NCI-H226 (cell line): ENCODE measurements at regions not wholly inside any gene's neighbourhood (a gene's known extent, or its start where the extent isn't known, plus 50 kb on each side); places are given as distances from the start of the nearest gene placed in this dataset.

ENCODE experiments used
- DNase-seq: peaks from one replicate; pipeline ENCODE4 v3.0.0-alpha.2; 2015

- no peak for DNase-seq
Observed at GRCh38 chr4:127139788-127140286, 492.9 kb upstream of the INTU start.

- no peak for DNase-seq
Observed at GRCh38 chr4:127140306-127140705, 492.5 kb upstream of the INTU start.

GRCh38 chr4:127141856-127142255 is 490.9 kb upstream of the INTU start:
- no peak for DNase-seq

- peak; percentile 51 for DNase-seq
Observed at GRCh38 chr4:127143460-127144195, 489.1 kb upstream of the INTU start.

GRCh38 chr4:127145006-127145540 is 487.7 kb upstream of the INTU start:
- DNase-seq = no peak

GRCh38 chr4:127148165-127148564 is 484.6 kb upstream of the INTU start:
- DNase-seq = no peak

- no peak for DNase-seq
Observed at GRCh38 chr4:127149086-127149485, 483.7 kb upstream of the INTU start.

GRCh38 chr4:127151941-127152340 is 480.8 kb upstream of the INTU start:
- no peak for DNase-seq

GRCh38 chr4:127155116-127155515 is 477.6 kb upstream of the INTU start:
- no peak for DNase-seq

- DNase-seq = no peak
Observed at GRCh38 chr4:127155555-127155954, 477.2 kb upstream of the INTU start.

GRCh38 chr4:127162741-127163140 is 470.0 kb upstream of the INTU start:
- DNase-seq = peak; percentile 58

GRCh38 chr4:127165971-127166370 is 466.8 kb upstream of the INTU start:
- no peak for DNase-seq

GRCh38 chr4:127174201-127174600 is 458.6 kb upstream of the INTU start:
- DNase-seq = no peak

- no peak for DNase-seq
Observed at GRCh38 chr4:127174616-127175015, 458.1 kb upstream of the INTU start.

GRCh38 chr4:127179256-127180087 is 453.3 kb upstream of the INTU start:
- DNase-seq = no peak

- no peak for DNase-seq
Observed at GRCh38 chr4:127181001-127181400, 451.8 kb upstream of the INTU start.

- DNase-seq = no peak
Observed at GRCh38 chr4:127182687-127183086, 450.1 kb upstream of the INTU start.

- no peak for DNase-seq
Observed at GRCh38 chr4:127188847-127189246, 443.9 kb upstream of the INTU start.

- no peak for DNase-seq
Observed at GRCh38 chr4:127194281-127194680, 438.5 kb upstream of the INTU start.

- DNase-seq = no peak
Observed at GRCh38 chr4:127196655-127197352, 436.0 kb upstream of the INTU start.

GRCh38 chr4:127203562-127204200 is 429.1 kb upstream of the INTU start:
- DNase-seq = peak; percentile 60

- no peak for DNase-seq
Observed at GRCh38 chr4:127204322-127204721, 428.4 kb upstream of the INTU start.
